ENCODE measurements at regions not wholly inside any gene's neighbourhood (a gene's known extent, or its start where the extent isn't known, plus 50 kb on each side); places are given as distances from the start of the nearest gene placed in this dataset.

GRCh38 chr3:144229953-144230352 is 258.3 kb downstream of the DIPK2A start:
- DNase-seq, result no peak

- no peak for DNase-seq
Observed at GRCh38 chr3:144235489-144235888, 263.9 kb downstream of the DIPK2A start.

GRCh38 chr3:144237351-144237750 is 265.7 kb downstream of the DIPK2A start:
- no peak for DNase-seq

GRCh38 chr3:144241404-144241803 is 269.8 kb downstream of the DIPK2A start:
- DNase-seq, result peak; percentile 27

- no peak for DNase-seq
Observed at GRCh38 chr3:144242747-144243146, 271.1 kb downstream of the DIPK2A start.

GRCh38 chr3:144244662-144245061 is 273.0 kb downstream of the DIPK2A start:
- DNase-seq, result no peak

GRCh38 chr3:144252896-144253295 is 281.3 kb downstream of the DIPK2A start:
- no peak for DNase-seq

- no peak for DNase-seq
Observed at GRCh38 chr3:144257381-144257780, 285.8 kb downstream of the DIPK2A start.

- DNase-seq, result no peak
Observed at GRCh38 chr3:144259267-144259666, 287.6 kb downstream of the DIPK2A start.

- no peak for DNase-seq
Observed at GRCh38 chr3:144263706-144264105, 292.1 kb downstream of the DIPK2A start.

GRCh38 chr3:144264350-144264749 is 292.7 kb downstream of the DIPK2A start:
- no peak for DNase-seq

GRCh38 chr3:144264794-144265193 is 293.2 kb downstream of the DIPK2A start:
- no peak for DNase-seq

GRCh38 chr3:144265542-144266100 is 294.0 kb downstream of the DIPK2A start:
- DNase-seq, result no peak

GRCh38 chr3:144270100-144270499 is 298.5 kb downstream of the DIPK2A start:
- DNase-seq, result no peak

- DNase-seq, result peak; percentile 82
Observed at GRCh38 chr3:144272680-144273079, 301.1 kb downstream of the DIPK2A start.

- DNase-seq, result peak; percentile 74
Observed at GRCh38 chr3:144273601-144274000, 302.0 kb downstream of the DIPK2A start.

- no peak for DNase-seq
Observed at GRCh38 chr3:144275005-144275404, 303.4 kb downstream of the DIPK2A start.

- no peak for DNase-seq
Observed at GRCh38 chr3:144282313-144282712, 310.7 kb downstream of the DIPK2A start.

- no peak for DNase-seq
Observed at GRCh38 chr3:144286235-144286910, 314.8 kb downstream of the DIPK2A start.

- no peak for DNase-seq
Observed at GRCh38 chr3:144287001-144287400, 315.4 kb downstream of the DIPK2A start.

GRCh38 chr3:144289057-144289456 is 317.4 kb downstream of the DIPK2A start:
- no peak for DNase-seq

GRCh38 chr3:144294659-144295538 is 323.3 kb downstream of the DIPK2A start:
- no peak for DNase-seq

- DNase-seq, result no peak
Observed at GRCh38 chr3:144295613-144296012, 324.0 kb downstream of the DIPK2A start.
